ENCODE measurements at regions not wholly inside any gene's neighbourhood (a gene's known extent, or its start where the extent isn't known, plus 50 kb on each side); places are given as distances from the start of the nearest gene placed in this dataset.

- Histone ChIP-seq H3K4me3 (no peak overlapping the region), H3K9me3 (peaks cover 0 to 3% (median 0%) of the 10 kb centered on the region in 8 donors), H3K27ac (no peak overlapping the region), H3K27me3 (replicated peaks in 1 of 7) (peaks cover 0 to 32% (median 3%) of the 10 kb centered on the region in 7 donors), H3K4me1 (peaks cover 0 to 10% (median 0%) of the 10 kb centered on the region in 6 donors), H3K36me3 (no peaks in the 10 kb centered on the region)
- DNase-seq = no peak
- TF ChIP-seq POLR2A (IDR thresholded peaks at IDR 0.05) (no peak), CTCF (IDR thresholded peaks at IDR 0.05 in 8 of 11, conservative IDR thresholded peaks at IDR 0.05 in 3 of 11) (no peak), POLR2AphosphoS5 (IDR thresholded peaks at IDR 0.05) (no peak)
- 83 to 91% (median 90%) methylated on average over 7 of the region's 7 CpGs for WGBS, 5 donors
- intact Hi-C loops (cut with DNase I; ENCODE audit: low total_unique reads) = no loop called here
Measured at GRCh38 chr22:48143856-48144255, 1381.4 kb downstream of the TBC1D22A start.

- TF ChIP-seq CTCF (IDR thresholded peaks at IDR 0.05 in 8 of 11, conservative IDR thresholded peaks at IDR 0.05 in 3 of 11) = no peak
- no peak for TF ChIP-seq POLR2A (IDR thresholded peaks at IDR 0.05)
- no peak for TF ChIP-seq POLR2AphosphoS5 (IDR thresholded peaks at IDR 0.05)
- no peak for DNase-seq
- Histone ChIP-seq H3K4me3 (no peak overlapping the region), H3K9me3 (no peaks in the 10 kb centered on the region), H3K27ac (no peak overlapping the region), H3K27me3 (replicated peaks in 1 of 7) (peaks cover 0 to 32% (median 3%) of the 10 kb centered on the region in 7 donors), H3K4me1 (peaks cover 0 to 13% (median 0%) of the 10 kb centered on the region in 6 donors), H3K36me3 (no peaks in the 10 kb centered on the region)
- intact Hi-C loops (cut with DNase I; ENCODE audit: low total_unique reads) = no loop called here
- WGBS, 5 donors = 85 to 96% (median 91%) methylated on average over 5 to 7 of the region's 7 CpGs
Measured at GRCh38 chr22:48142388-48142787, 1379.9 kb downstream of the TBC1D22A start.

DNA sequence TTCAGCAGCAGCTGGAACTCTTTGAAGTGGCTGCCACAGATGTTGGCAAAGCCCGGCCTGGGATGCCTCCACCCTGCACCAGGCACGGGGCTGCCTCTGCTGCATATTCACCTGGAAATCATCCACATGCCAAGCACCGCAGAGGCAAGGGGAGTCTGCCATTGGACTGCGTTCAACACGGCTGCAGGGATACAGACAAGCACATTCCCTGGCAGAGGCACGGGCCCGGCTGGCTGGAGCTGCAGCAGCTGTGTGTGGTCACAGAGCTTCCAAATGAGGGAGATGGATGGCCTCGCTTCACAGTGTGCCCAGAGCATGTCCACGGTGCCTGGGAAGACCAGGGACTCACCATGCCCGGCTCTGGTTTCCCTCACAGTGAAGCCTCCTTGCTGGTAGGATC lies 1378.9 kb downstream of the TBC1D22A start:
- intact Hi-C loops (cut with DNase I; ENCODE audit: low total_unique reads) = no loop called here
- H3K4me3 ChIP-seq = no peak overlapping the region
- H3K27ac ChIP-seq = no peak overlapping the region
- TF ChIP-seq POLR2AphosphoS5 (IDR thresholded peaks at IDR 0.05) = no peak
- no peak for TF ChIP-seq POLR2A (IDR thresholded peaks at IDR 0.05)
- TF ChIP-seq CTCF (IDR thresholded peaks at IDR 0.05 in 8 of 11, conservative IDR thresholded peaks at IDR 0.05 in 3 of 11) = no peak
- DNase-seq = no peak
- peaks cover 0 to 13% (median 0%) of the 10 kb centered on the region in 6 donors for H3K4me1 ChIP-seq
- H3K27me3 ChIP-seq (replicated peaks in 1 of 7) = peaks cover 0 to 27% (median 3%) of the 10 kb centered on the region in 7 donors
- no peaks in the 10 kb centered on the region for H3K9me3 ChIP-seq
- no peaks in the 10 kb centered on the region for H3K36me3 ChIP-seq
- WGBS, 5 donors = 77 to 82% (median 82%) methylated on average over 8 to 10 of the region's 10 CpGs

DNA sequence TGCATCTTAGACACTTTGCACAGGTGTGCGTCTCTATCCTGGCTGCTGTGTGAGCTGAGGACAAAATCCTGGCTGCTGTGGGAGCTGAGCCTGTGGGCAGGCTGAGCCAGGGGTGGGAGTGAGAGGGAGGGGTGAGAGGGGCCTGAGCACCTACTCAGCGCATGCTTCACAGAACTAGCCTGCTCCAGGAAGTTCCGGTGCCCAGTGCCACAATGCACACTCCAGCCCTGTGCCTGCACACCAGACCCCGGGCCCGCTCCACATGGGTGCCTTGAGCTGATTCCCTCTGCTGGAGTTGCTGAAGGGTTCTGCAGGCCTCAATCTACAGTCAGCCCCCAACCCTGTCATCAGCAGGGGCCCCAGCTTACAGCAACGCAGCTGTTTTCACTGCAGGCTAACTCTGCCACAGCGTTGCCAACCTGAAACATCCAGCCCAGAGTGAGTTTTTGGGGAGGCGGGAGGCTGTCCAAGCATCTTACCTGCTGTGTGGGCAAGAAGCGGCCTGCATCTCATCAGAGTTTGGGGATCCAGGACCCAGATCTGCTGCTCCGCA lies 1377.9 kb downstream of the TBC1D22A start:
- peaks cover 0 to 10% (median 0%) of the 10 kb centered on the region in 6 donors for H3K4me1 ChIP-seq
- DNase-seq = no peak
- intact Hi-C loops (cut with DNase I; ENCODE audit: low total_unique reads) = no loop called here

More for the DNA sequence above, 1377.9 kb downstream of the TBC1D22A start:
- H3K36me3 ChIP-seq = no peaks in the 10 kb centered on the region
- H3K9me3 ChIP-seq = no peaks in the 10 kb centered on the region
- H3K27me3 ChIP-seq (replicated peaks in 1 of 7) = peaks cover 0 to 17% (median 0%) of the 10 kb centered on the region in 7 donors
- H3K4me3 ChIP-seq = no peak overlapping the region
- TF ChIP-seq POLR2AphosphoS5 (IDR thresholded peaks at IDR 0.05) (no peak), POLR2A (IDR thresholded peaks at IDR 0.05) (no peak), CTCF (IDR thresholded peaks at IDR 0.05 in 8 of 11, conservative IDR thresholded peaks at IDR 0.05 in 3 of 11) (no peak)
- 86 to 94% (median 90%) methylated on average over 6 to 10 of the region's 10 CpGs for WGBS, 5 donors
- H3K27ac ChIP-seq = no peak overlapping the region

All from spleen (tissue), 11 donors.